WTC11 (cell line): ENCODE measurements at regions not wholly inside any gene's neighbourhood (a gene's known extent, or its start where the extent isn't known, plus 50 kb on each side); places are given as distances from the start of the nearest gene placed in this dataset.

Source experiments
- ATAC-seq: fragments of 200-7000 bp; cut with Tn5 transposase; 2 replicates; pipeline ENCODE4 v1.10.0; 2021; ENCODE audit warnings: mild to moderate bottlenecking, moderate library complexity
- CTCF ChIA-PET: fragments of 300-600 bp; sonication (Branson Sonifier 250); formaldehyde crosslinking; loops from one replicate; lab custom pipeline; 2021; ENCODE audit warnings: antibody characterized with exemption; lab: Charles Lee
- POLR2A ChIA-PET: fragments of 350-600 bp; sonication (Branson Sonifier 250); formaldehyde crosslinking; loops from one replicate; lab custom pipeline; 2021; ENCODE audit warnings: antibody characterized with exemption; lab: Charles Lee
- DNase-seq: peaks from one replicate; pipeline ENCODE4 v3.0.0; 2021; ENCODE audit warnings: low spot score
- H3K27ac Mint-ChIP-seq: 2 replicates; pipeline ENCODE4 v1.8.0; 2021; ENCODE audit warnings: mixed read lengths
- H3K27me3 Mint-ChIP-seq: 2 replicates; pipeline ENCODE4 v1.8.0; 2021; ENCODE audit warnings: low read depth, mild to moderate bottlenecking, moderate library complexity, mixed read lengths
- H3K36me3 Mint-ChIP-seq: 2 replicates; pipeline ENCODE4 v1.8.0; 2021; ENCODE audit warnings: mixed read lengths
- H3K4me1 Mint-ChIP-seq: 2 replicates; pipeline ENCODE4 v1.8.0; 2022; ENCODE audit warnings: mixed read lengths
- H3K4me3 Mint-ChIP-seq: 2 replicates; pipeline ENCODE4 v1.8.0; 2021; ENCODE audit warnings: mild to moderate bottlenecking, moderate library complexity, mixed read lengths
- H3K9me3 Mint-ChIP-seq: 2 replicates; pipeline ENCODE4 v1.8.0; 2021; ENCODE audit warnings: mixed read lengths
- CREB1 ChIP-seq: sonication (generic); formaldehyde crosslinking; IDR thresholded peaks from 2 replicates; pipeline ENCODE4 v1.8.0; 2023; ENCODE audit warnings: mild to moderate bottlenecking, missing genetic modification reagents
- FOXK1 ChIP-seq: sonication (generic); formaldehyde crosslinking; IDR thresholded peaks from 2 replicates; pipeline ENCODE4 v1.8.0; 2022; ENCODE audit warnings: mild to moderate bottlenecking, moderate library complexity, missing genetic modification reagents
- GABPB1 ChIP-seq: sonication (generic); formaldehyde crosslinking; IDR thresholded peaks from 2 replicates; pipeline ENCODE4 v1.8.1; 2023; ENCODE audit warnings: mild to moderate bottlenecking, missing genetic modification reagents
- IRF2 ChIP-seq: sonication (generic); formaldehyde crosslinking; IDR thresholded peaks from 2 replicates; pipeline ENCODE4 v1.8.0; 2022; ENCODE audit warnings: low read depth, missing genetic modification reagents, borderline replicate concordance
- JAZF1 ChIP-seq: fragments of 250-450 bp; sonication (Bioruptor Pico); IDR thresholded peaks from 2 replicates; pipeline ENCODE4 v1.9.0; 2021; ENCODE audit warnings: moderate library complexity, mild to moderate bottlenecking, inconsistent platforms
- JUN ChIP-seq: sonication (generic); formaldehyde crosslinking; IDR thresholded peaks from 2 replicates; pipeline ENCODE4 v1.8.0; 2023; ENCODE audit warnings: mild to moderate bottlenecking, missing genetic modification reagents
- KAT7 ChIP-seq: sonication (generic); formaldehyde crosslinking; IDR thresholded peaks from 2 replicates; pipeline ENCODE4 v1.8.1; 2023; ENCODE audit warnings: missing genetic modification reagents, mild to moderate bottlenecking, borderline replicate concordance
- MXD4 ChIP-seq: fragments of 250-450 bp; sonication (Bioruptor Pico); IDR thresholded peaks from 2 replicates; pipeline ENCODE4 v1.8.0; 2021; ENCODE audit warnings: mild to moderate bottlenecking, moderate library complexity, borderline replicate concordance
- ZBTB21 ChIP-seq: sonication (generic); formaldehyde crosslinking; IDR thresholded peaks from 2 replicates; pipeline ENCODE4 v1.8.1; 2023; ENCODE audit warnings: mild to moderate bottlenecking, missing genetic modification reagents, borderline replicate concordance
- TF ChIP-seq, protein P1 (sequence below): sonication (generic); formaldehyde crosslinking; IDR thresholded peaks from 2 replicates; pipeline ENCODE4 v1.8.1; 2022; ENCODE audit warnings: low read depth, missing genetic modification reagents, borderline replicate concordance
- TF ChIP-seq, protein P2 (sequence below): sonication (generic); formaldehyde crosslinking; IDR thresholded peaks from 2 replicates; pipeline ENCODE4 v1.8.1; 2022; ENCODE audit warnings: mild to moderate bottlenecking, missing genetic modification reagents, moderate library complexity, borderline replicate concordance
- TF ChIP-seq, protein P3 (sequence below): sonication (generic); formaldehyde crosslinking; IDR thresholded peaks from 2 replicates; pipeline ENCODE4 v1.8.1; 2023; ENCODE audit warnings: mild to moderate bottlenecking, missing genetic modification reagents, moderate library complexity
- TF ChIP-seq, protein P4 (sequence below): fragments of 250-450 bp; sonication (Bioruptor Pico); IDR thresholded peaks from 2 replicates; pipeline ENCODE4 v1.9.0; 2021; ENCODE audit warnings: mild to moderate bottlenecking
- TF ChIP-seq, protein P5 (sequence below): sonication (generic); formaldehyde crosslinking; IDR thresholded peaks from 2 replicates; pipeline ENCODE4 v1.8.0; 2022; ENCODE audit warnings: mild to moderate bottlenecking, missing genetic modification reagents
- TF ChIP-seq, protein P6 (sequence below): sonication (generic); formaldehyde crosslinking; IDR thresholded peaks from 2 replicates; pipeline ENCODE4 v1.8.1; 2023; ENCODE audit warnings: mild to moderate bottlenecking, missing genetic modification reagents, moderate library complexity
- TF ChIP-seq, protein P7 (sequence below): sonication (generic); formaldehyde crosslinking; IDR thresholded peaks from 2 replicates; pipeline ENCODE4 v1.8.1; 2022; ENCODE audit warnings: missing genetic modification reagents, borderline replicate concordance

DNA sequence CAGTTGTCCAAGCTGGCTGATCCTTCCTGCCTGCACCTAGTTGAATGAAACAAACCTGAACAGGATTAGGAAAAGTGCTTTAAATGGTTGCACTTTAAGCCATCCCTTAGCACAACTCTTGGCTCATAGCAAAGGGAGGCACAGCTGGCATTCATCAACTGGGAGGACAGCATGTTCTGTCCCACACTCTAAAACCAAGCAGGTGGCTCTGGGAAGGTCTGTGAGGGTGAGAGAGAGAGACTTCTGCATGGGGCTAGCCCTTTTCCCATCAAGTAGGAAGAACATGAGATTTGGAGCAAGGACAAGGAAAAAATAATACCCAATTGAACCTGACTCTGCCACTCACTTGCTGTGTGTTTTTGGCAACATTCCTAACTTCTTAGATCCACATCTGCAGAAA, 140.9 kb upstream of the CCL2 start:
- POLR2A ChIA-PET: no interaction called here
- no peak overlapping the region for H3K27ac Mint-ChIP-seq
- TF ChIP-seq, protein P1, sequence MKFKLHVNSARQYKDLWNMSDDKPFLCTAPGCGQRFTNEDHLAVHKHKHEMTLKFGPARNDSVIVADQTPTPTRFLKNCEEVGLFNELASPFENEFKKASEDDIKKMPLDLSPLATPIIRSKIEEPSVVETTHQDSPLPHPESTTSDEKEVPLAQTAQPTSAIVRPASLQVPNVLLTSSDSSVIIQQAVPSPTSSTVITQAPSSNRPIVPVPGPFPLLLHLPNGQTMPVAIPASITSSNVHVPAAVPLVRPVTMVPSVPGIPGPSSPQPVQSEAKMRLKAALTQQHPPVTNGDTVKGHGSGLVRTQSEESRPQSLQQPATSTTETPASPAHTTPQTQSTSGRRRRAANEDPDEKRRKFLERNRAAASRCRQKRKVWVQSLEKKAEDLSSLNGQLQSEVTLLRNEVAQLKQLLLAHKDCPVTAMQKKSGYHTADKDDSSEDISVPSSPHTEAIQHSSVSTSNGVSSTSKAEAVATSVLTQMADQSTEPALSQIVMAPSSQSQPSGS (CRISPR knock-in tag): no peak
- TF ChIP-seq, protein P2, sequence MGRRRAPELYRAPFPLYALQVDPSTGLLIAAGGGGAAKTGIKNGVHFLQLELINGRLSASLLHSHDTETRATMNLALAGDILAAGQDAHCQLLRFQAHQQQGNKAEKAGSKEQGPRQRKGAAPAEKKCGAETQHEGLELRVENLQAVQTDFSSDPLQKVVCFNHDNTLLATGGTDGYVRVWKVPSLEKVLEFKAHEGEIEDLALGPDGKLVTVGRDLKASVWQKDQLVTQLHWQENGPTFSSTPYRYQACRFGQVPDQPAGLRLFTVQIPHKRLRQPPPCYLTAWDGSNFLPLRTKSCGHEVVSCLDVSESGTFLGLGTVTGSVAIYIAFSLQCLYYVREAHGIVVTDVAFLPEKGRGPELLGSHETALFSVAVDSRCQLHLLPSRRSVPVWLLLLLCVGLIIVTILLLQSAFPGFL (CRISPR knock-in tag): no peak
- TF ChIP-seq, protein P3, sequence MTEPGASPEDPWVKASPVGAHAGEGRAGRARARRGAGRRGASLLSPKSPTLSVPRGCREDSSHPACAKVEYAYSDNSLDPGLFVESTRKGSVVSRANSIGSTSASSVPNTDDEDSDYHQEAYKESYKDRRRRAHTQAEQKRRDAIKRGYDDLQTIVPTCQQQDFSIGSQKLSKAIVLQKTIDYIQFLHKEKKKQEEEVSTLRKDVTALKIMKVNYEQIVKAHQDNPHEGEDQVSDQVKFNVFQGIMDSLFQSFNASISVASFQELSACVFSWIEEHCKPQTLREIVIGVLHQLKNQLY (CRISPR knock-in tag): no peak
- TF ChIP-seq CREB1 (CRISPR knock-in tag) (no peak), GABPB1 (no peak), JAZF1 (no peak)
- TF ChIP-seq, protein P4, sequence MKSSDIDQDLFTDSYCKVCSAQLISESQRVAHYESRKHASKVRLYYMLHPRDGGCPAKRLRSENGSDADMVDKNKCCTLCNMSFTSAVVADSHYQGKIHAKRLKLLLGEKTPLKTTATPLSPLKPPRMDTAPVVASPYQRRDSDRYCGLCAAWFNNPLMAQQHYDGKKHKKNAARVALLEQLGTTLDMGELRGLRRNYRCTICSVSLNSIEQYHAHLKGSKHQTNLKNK (CRISPR knock-in tag): no peak
- TF ChIP-seq, protein P5, sequence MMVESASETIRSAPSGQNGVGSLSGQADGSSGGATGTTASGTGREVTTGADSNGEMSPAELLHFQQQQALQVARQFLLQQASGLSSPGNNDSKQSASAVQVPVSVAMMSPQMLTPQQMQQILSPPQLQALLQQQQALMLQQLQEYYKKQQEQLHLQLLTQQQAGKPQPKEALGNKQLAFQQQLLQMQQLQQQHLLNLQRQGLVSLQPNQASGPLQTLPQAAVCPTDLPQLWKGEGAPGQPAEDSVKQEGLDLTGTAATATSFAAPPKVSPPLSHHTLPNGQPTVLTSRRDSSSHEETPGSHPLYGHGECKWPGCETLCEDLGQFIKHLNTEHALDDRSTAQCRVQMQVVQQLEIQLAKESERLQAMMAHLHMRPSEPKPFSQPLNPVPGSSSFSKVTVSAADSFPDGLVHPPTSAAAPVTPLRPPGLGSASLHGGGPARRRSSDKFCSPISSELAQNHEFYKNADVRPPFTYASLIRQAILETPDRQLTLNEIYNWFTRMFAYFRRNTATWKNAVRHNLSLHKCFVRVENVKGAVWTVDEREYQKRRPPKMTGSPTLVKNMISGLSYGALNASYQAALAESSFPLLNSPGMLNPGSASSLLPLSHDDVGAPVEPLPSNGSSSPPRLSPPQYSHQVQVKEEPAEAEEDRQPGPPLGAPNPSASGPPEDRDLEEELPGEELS (CRISPR knock-in tag): no peak
- TF ChIP-seq, protein P6, sequence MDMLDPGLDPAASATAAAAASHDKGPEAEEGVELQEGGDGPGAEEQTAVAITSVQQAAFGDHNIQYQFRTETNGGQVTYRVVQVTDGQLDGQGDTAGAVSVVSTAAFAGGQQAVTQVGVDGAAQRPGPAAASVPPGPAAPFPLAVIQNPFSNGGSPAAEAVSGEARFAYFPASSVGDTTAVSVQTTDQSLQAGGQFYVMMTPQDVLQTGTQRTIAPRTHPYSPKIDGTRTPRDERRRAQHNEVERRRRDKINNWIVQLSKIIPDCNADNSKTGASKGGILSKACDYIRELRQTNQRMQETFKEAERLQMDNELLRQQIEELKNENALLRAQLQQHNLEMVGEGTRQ (CRISPR knock-in tag): no peak
- DNase-seq (no peak), ATAC-seq (no peak)
- CTCF ChIA-PET: interaction anchor here (1.6 to 1.8 kb wide), 2 partner anchors 31 to 49 kb away, joined by 4 to 6 read pairs; no protein-coding TSS in a partner anchor
- H3K9me3 Mint-ChIP-seq: no peaks in the 10 kb centered on the region
- no peak overlapping the region for H3K4me3 Mint-ChIP-seq
- H3K36me3 Mint-ChIP-seq: no peaks in the 10 kb centered on the region
- H3K27me3 Mint-ChIP-seq: no peaks in the 10 kb centered on the region
- peaks cover 12% of the 10 kb centered on the region; the same call in 1 of the 2 replicates for H3K4me1 Mint-ChIP-seq

DNA sequence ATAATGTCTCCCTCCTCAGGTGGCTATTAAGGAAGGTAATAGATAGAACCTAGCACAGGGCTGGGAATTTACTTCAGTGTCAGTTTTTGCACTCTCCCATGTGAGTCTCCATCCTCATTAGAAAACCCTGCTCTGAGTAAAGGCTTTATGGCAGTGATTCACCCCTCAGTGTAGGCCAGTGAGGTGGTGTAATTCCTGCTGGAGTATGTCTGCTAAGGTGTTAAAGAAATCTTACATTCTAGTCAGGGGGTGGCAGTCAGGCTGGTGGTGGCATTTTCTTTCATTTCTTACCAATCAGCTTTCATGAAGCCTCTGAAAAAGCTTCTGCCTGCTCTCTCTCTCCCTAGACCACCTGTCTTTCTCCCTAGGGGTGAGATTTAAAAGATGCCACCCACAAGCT, 138.8 kb upstream of the CCL2 start:
- no peak for TF ChIP-seq JUN (CRISPR knock-in tag)
- no peak for TF ChIP-seq FOXK1 (CRISPR knock-in tag)
- TF ChIP-seq ZBTB21 (CRISPR knock-in tag): no peak
- Mint-ChIP-seq H3K9me3 (no peaks in the 10 kb centered on the region), H3K4me3 (no peak overlapping the region), H3K36me3 (no peaks in the 10 kb centered on the region), H3K27ac (no peak overlapping the region), H3K4me1 (peaks cover 13% of the 10 kb centered on the region), H3K27me3 (no peaks in the 10 kb centered on the region)
- POLR2A ChIA-PET: no interaction called here
- CTCF ChIA-PET: no interaction called here
- DNase-seq: no peak
- no peak for ATAC-seq

DNA sequence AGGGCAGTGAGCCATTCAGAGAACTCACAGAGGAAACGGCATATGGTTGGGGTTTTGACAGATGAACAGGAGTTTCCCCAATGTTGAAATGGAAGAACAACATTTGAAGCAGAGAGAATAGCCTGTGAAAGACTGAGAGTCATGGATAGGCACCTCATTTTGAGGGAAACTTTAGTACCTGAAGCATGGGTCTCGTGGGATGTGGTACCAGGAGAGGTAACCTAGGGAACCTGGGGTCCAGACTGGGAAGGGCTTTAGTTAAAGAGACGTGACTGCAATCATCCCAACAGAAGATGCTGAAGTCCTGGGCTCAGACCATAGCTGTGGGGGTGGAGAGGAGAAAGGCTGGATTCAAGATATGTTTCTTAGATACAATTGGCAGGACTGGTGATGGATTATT, 137.8 kb upstream of the CCL2 start:
- H3K4me1 Mint-ChIP-seq: peaks cover 13% of the 10 kb centered on the region
- TF ChIP-seq, protein P7, sequence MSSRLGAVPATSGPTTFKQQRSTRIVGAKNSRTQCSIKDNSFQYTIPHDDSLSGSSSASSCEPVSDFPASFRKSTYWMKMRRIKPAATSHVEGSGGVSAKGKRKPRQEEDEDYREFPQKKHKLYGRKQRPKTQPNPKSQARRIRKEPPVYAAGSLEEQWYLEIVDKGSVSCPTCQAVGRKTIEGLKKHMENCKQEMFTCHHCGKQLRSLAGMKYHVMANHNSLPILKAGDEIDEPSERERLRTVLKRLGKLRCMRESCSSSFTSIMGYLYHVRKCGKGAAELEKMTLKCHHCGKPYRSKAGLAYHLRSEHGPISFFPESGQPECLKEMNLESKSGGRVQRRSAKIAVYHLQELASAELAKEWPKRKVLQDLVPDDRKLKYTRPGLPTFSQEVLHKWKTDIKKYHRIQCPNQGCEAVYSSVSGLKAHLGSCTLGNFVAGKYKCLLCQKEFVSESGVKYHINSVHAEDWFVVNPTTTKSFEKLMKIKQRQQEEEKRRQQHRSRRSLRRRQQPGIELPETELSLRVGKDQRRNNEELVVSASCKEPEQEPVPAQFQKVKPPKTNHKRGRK (CRISPR knock-in tag): no peak
- TF ChIP-seq KAT7 (CRISPR knock-in tag): no peak
- no peak for TF ChIP-seq MXD4 (CRISPR knock-in tag)
- TF ChIP-seq IRF2 (CRISPR knock-in tag): no peak
- no peak for ATAC-seq
- no peak for DNase-seq
- no peaks in the 10 kb centered on the region for H3K9me3 Mint-ChIP-seq
- CTCF ChIA-PET: no interaction called here
- no peaks in the 10 kb centered on the region for H3K36me3 Mint-ChIP-seq
- H3K4me3 Mint-ChIP-seq: no peak overlapping the region
- no peaks in the 10 kb centered on the region for H3K27me3 Mint-ChIP-seq
- POLR2A ChIA-PET: no interaction called here
- no peak overlapping the region for H3K27ac Mint-ChIP-seq
